Liver (tissue), 8 donors: ENCODE measurements at regions not wholly inside any gene's neighbourhood (a gene's known extent, or its start where the extent isn't known, plus 50 kb on each side); places are given as distances from the start of the nearest gene placed in this dataset.
"Not testable (repeated sequence)": the region's sequence is repeated elsewhere in the genome, so short reads cannot be mapped to it uniquely, and the experiment has no call there.

Experiments used
- DNase-seq: peaks from one replicate; pipeline ENCODE4 v3.0.0-alpha.2; 2017; ENCODE audit warnings: low spot score
- H3K27ac ChIP-seq, 2 donors: one replicate each; pipeline ENCODE4 v1.7.0; 2013; ENCODE audit warnings: inconsistent platforms in 2 of 2, low read length in 2 of 2, control low read depth in 1 of 2, low read depth in 1 of 2, mild to moderate bottlenecking in 1 of 2
- H3K27me3 ChIP-seq, 4 donors: one replicate each; pipeline versions ENCODE4 v1.6.1 to v1.7.0; 2013; ENCODE audit warnings: low read length in 3 of 4, inconsistent platforms in 1 of 4, mild to moderate bottlenecking in 1 of 4, moderate library complexity in 1 of 4; ENCODE audit not compliant: control insufficient read depth in 4 of 4, insufficient read depth in 4 of 4
- H3K36me3 ChIP-seq, 4 donors: one replicate each; pipeline versions ENCODE4 v1.6.1 to v1.7.0; 2013; ENCODE audit warnings: low read length in 3 of 4, mild to moderate bottlenecking in 3 of 4, low read depth in 1 of 4, moderate library complexity in 1 of 4; ENCODE audit not compliant: control insufficient read depth in 4 of 4, insufficient read depth in 3 of 4
- H3K4me1 ChIP-seq, 4 donors: one replicate each; pipeline versions ENCODE4 v1.6.1 to v1.7.0; 2013; ENCODE audit warnings: low read length in 3 of 4, mild to moderate bottlenecking in 3 of 4, moderate library complexity in 1 of 4; ENCODE audit not compliant: control insufficient read depth in 4 of 4, insufficient read depth in 4 of 4
- H3K4me3 ChIP-seq, 3 donors: one replicate each; pipeline versions ENCODE4 v1.6.1 to v1.7.0; 2013; ENCODE audit warnings: low read length in 3 of 3, control low read depth in 1 of 3, low read depth in 1 of 3, mild to moderate bottlenecking in 1 of 3
- H3K9ac ChIP-seq, 2 donors: one replicate each; pipeline ENCODE4 v1.7.0; 2013; ENCODE audit warnings: low read length in 2 of 2, mild to moderate bottlenecking in 2 of 2, moderate library complexity in 2 of 2, control low read depth in 1 of 2, low read depth in 1 of 2
- H3K9me3 ChIP-seq, 4 donors: one replicate each; pipeline versions ENCODE4 v1.6.1 to v1.7.0; 2013; ENCODE audit warnings: low read length in 3 of 4; ENCODE audit not compliant: control insufficient read depth in 4 of 4
- EGR1 ChIP-seq, 2 donors: IDR thresholded peaks; 2 replicates each; pipeline ENCODE4 v1.6.1; 2016 to 2018; ENCODE audit warnings: antibody characterized with exemption in 2 of 2, low read depth in 2 of 2
- FOXA2 ChIP-seq: IDR thresholded peaks from 2 replicates; pipeline ENCODE4 v1.6.1; 2016; ENCODE audit warnings: antibody characterized with exemption
- GABPA ChIP-seq, 2 donors: IDR thresholded peaks in 1 of 2; conservative IDR thresholded peaks in 1 of 2; 2 replicates each; pipeline ENCODE4 v1.6.1; 2016; ENCODE audit warnings: antibody characterized with exemption in 2 of 2, mild to moderate bottlenecking in 1 of 2, moderate library complexity in 1 of 2
- HNF4A ChIP-seq, 2 donors: conservative IDR thresholded peaks; 2 replicates each; pipeline ENCODE4 v1.6.1; 2016; ENCODE audit warnings: antibody characterized with exemption in 2 of 2, mild to moderate bottlenecking in 2 of 2
- HNF4G ChIP-seq: IDR thresholded peaks from 2 replicates; pipeline ENCODE4 v1.6.1; 2016; ENCODE audit warnings: antibody characterized with exemption
- JUND ChIP-seq, 2 donors: IDR thresholded peaks; 2 replicates each; pipeline ENCODE4 v1.6.1; 2016; ENCODE audit warnings: antibody characterized with exemption in 2 of 2
- NR2F2 ChIP-seq: IDR thresholded peaks from 2 replicates; pipeline ENCODE4 v1.6.1; 2016; ENCODE audit warnings: antibody characterized with exemption
- RAD21 ChIP-seq, 2 donors: IDR thresholded peaks; 2 replicates each; pipeline ENCODE4 v1.6.1; 2016; ENCODE audit warnings: antibody characterized with exemption in 2 of 2, mild to moderate bottlenecking in 2 of 2
- RXRA ChIP-seq, 2 donors: IDR thresholded peaks; 2 replicates each; pipeline ENCODE4 v1.6.1; 2017 to 2018; ENCODE audit warnings: antibody characterized with exemption in 2 of 2, mild to moderate bottlenecking in 1 of 2
- SP1 ChIP-seq: IDR thresholded peaks from 2 replicates; pipeline ENCODE4 v1.6.1; 2018; ENCODE audit warnings: antibody characterized with exemption, mild to moderate bottlenecking
- TAF1 ChIP-seq: conservative IDR thresholded peaks from 2 replicates; pipeline ENCODE4 v1.6.1; 2016; ENCODE audit warnings: antibody characterized with exemption, mild to moderate bottlenecking
- YY1 ChIP-seq: IDR thresholded peaks from 2 replicates; pipeline ENCODE4 v1.6.1; 2016; ENCODE audit warnings: antibody characterized with exemption, mild to moderate bottlenecking
- WGBS: extraction: QIAGEN DNeasy Blood & Tissue Kit; methylation state at CpG from one replicate; pipeline ENCODE4 v1.1.7; 2013; 5-methylcytosine and 5-hydroxymethylcytosine counted together
- TF ChIP-seq, protein P1 (sequence below): IDR thresholded peaks from 2 replicates; pipeline ENCODE4 v1.6.1; 2016; ENCODE audit warnings: antibody characterized with exemption
- TF ChIP-seq, protein P2 (sequence below): IDR thresholded peaks from 2 replicates; pipeline ENCODE4 v1.6.1; 2016; ENCODE audit warnings: antibody characterized with exemption, mild to moderate bottlenecking
- TF ChIP-seq, protein P3 (sequence below): fragments of 150-350 bp; IDR thresholded peaks from 2 replicates; pipeline ENCODE4 v1.5.1; 2017; ENCODE audit warnings: improper control_type of control experiment, low read depth, low read length; ENCODE audit not compliant: missing input control
- TF ChIP-seq, protein P4 (sequence below): IDR thresholded peaks from 2 replicates; pipeline ENCODE4 v1.6.1; 2016; ENCODE audit warnings: antibody characterized with exemption
- TF ChIP-seq, protein P5 (sequence below): IDR thresholded peaks from 2 replicates; pipeline ENCODE4 v1.6.1; 2016; ENCODE audit warnings: antibody characterized with exemption
- donor health status: healthy.
- donor health status: healthy.
- donor health status: healthy.
- donor health status: healthy.
- donor health status: healthy.

DNA sequence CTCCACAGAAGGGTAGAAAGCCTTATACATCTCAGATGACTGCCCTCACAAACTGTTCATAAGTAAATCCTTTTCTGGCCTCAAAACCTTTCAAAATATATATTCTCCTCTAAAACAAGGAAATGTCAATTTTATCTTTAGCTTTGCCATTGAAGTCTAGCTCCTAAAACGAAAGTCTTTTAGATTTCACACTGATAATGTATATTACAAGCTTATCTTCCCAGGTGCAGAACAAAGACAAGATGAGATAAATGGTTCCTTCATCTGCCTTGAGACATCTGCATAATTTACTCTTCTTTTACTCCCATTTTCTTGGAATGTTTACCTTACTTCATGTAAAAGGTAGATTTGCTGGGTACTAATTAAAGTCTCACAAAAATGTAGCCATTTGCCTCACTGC lies 257.1 kb downstream of the SYT10 start:
- Histone ChIP-seq H3K4me1 (no peaks in the 10 kb centered on the region), H3K36me3 (no peaks in the 10 kb centered on the region), H3K9ac (no peak overlapping the region), H3K9me3 (peaks cover 0 to 3% (median 0%) of the 10 kb centered on the region in 4 donors), H3K4me3 (no peak overlapping the region), H3K27ac (no peak overlapping the region), H3K27me3 (no peaks in the 10 kb centered on the region)
- 5% methylated on average over 1 of the region's 1 CpG for WGBS
- TF ChIP-seq RAD21 (IDR thresholded peaks at IDR 0.05) (no peak), RXRA (IDR thresholded peaks at IDR 0.05) (no peak), FOXA2 (no peak), SP1 (no peak), HNF4G (no peak), YY1 (no peak), TAF1 (no peak)
- TF ChIP-seq, protein P1, sequence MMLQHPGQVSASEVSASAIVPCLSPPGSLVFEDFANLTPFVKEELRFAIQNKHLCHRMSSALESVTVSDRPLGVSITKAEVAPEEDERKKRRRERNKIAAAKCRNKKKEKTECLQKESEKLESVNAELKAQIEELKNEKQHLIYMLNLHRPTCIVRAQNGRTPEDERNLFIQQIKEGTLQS, result no peak
- TF ChIP-seq, protein P2, sequence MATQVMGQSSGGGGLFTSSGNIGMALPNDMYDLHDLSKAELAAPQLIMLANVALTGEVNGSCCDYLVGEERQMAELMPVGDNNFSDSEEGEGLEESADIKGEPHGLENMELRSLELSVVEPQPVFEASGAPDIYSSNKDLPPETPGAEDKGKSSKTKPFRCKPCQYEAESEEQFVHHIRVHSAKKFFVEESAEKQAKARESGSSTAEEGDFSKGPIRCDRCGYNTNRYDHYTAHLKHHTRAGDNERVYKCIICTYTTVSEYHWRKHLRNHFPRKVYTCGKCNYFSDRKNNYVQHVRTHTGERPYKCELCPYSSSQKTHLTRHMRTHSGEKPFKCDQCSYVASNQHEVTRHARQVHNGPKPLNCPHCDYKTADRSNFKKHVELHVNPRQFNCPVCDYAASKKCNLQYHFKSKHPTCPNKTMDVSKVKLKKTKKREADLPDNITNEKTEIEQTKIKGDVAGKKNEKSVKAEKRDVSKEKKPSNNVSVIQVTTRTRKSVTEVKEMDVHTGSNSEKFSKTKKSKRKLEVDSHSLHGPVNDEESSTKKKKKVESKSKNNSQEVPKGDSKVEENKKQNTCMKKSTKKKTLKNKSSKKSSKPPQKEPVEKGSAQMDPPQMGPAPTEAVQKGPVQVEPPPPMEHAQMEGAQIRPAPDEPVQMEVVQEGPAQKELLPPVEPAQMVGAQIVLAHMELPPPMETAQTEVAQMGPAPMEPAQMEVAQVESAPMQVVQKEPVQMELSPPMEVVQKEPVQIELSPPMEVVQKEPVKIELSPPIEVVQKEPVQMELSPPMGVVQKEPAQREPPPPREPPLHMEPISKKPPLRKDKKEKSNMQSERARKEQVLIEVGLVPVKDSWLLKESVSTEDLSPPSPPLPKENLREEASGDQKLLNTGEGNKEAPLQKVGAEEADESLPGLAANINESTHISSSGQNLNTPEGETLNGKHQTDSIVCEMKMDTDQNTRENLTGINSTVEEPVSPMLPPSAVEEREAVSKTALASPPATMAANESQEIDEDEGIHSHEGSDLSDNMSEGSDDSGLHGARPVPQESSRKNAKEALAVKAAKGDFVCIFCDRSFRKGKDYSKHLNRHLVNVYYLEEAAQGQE, result no peak
- DNase-seq, result no peak

DNA sequence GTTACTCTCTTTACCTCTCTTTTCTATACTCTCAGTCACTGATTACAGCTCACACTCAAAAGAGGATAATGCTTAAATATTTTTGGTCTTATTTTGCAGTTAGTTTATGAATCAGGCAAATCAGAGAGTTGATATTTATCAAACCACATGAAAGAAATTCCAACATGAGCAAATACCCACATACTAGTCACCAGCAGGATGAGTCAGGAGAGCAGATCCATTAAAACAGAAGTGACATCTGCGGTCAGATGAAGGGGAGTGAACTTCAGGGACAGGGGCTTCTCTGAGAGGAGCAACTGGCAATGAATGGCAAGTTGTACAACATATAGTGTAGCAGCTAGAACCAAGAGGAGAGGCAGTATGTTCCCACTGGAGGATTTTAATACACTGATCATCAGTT lies 258.7 kb downstream of the SYT10 start:
- no peaks in the 10 kb centered on the region for H3K27me3 ChIP-seq
- H3K4me3 ChIP-seq, result no peak overlapping the region
- H3K9ac ChIP-seq, result no peak overlapping the region
- H3K36me3 ChIP-seq, result no peaks in the 10 kb centered on the region
- TF ChIP-seq EGR1 (IDR thresholded peaks at IDR 0.05; ENCODE audit: low read depth in 2 of 2), result no peak
- no peak for TF ChIP-seq HNF4A (conservative IDR thresholded peaks at IDR 0.05)
- TF ChIP-seq, protein P2, result no peak
- TF ChIP-seq SP1, result no peak
- no peak for TF ChIP-seq TAF1
- TF ChIP-seq, protein P1, result no peak
- no peak for TF ChIP-seq JUND (IDR thresholded peaks at IDR 0.05)
- TF ChIP-seq GABPA (IDR thresholded peaks at IDR 0.05 in 1 of 2, conservative IDR thresholded peaks at IDR 0.05 in 1 of 2), result no peak
- TF ChIP-seq HNF4G, result no peak
- no peak for TF ChIP-seq RXRA (IDR thresholded peaks at IDR 0.05)
- TF ChIP-seq, protein P3, sequence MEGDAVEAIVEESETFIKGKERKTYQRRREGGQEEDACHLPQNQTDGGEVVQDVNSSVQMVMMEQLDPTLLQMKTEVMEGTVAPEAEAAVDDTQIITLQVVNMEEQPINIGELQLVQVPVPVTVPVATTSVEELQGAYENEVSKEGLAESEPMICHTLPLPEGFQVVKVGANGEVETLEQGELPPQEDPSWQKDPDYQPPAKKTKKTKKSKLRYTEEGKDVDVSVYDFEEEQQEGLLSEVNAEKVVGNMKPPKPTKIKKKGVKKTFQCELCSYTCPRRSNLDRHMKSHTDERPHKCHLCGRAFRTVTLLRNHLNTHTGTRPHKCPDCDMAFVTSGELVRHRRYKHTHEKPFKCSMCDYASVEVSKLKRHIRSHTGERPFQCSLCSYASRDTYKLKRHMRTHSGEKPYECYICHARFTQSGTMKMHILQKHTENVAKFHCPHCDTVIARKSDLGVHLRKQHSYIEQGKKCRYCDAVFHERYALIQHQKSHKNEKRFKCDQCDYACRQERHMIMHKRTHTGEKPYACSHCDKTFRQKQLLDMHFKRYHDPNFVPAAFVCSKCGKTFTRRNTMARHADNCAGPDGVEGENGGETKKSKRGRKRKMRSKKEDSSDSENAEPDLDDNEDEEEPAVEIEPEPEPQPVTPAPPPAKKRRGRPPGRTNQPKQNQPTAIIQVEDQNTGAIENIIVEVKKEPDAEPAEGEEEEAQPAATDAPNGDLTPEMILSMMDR, result no peak
- TF ChIP-seq, protein P4, sequence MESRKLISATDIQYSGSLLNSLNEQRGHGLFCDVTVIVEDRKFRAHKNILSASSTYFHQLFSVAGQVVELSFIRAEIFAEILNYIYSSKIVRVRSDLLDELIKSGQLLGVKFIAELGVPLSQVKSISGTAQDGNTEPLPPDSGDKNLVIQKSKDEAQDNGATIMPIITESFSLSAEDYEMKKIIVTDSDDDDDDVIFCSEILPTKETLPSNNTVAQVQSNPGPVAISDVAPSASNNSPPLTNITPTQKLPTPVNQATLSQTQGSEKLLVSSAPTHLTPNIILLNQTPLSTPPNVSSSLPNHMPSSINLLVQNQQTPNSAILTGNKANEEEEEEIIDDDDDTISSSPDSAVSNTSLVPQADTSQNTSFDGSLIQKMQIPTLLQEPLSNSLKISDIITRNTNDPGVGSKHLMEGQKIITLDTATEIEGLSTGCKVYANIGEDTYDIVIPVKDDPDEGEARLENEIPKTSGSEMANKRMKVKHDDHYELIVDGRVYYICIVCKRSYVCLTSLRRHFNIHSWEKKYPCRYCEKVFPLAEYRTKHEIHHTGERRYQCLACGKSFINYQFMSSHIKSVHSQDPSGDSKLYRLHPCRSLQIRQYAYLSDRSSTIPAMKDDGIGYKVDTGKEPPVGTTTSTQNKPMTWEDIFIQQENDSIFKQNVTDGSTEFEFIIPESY, result no peak
- TF ChIP-seq, protein P5, sequence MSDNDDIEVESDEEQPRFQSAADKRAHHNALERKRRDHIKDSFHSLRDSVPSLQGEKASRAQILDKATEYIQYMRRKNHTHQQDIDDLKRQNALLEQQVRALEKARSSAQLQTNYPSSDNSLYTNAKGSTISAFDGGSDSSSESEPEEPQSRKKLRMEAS, result no peak
- TF ChIP-seq RAD21 (IDR thresholded peaks at IDR 0.05), result no peak
- TF ChIP-seq NR2F2, result no peak
- DNase-seq, result no peak
- H3K9me3 ChIP-seq, result no peaks in the 10 kb centered on the region
- H3K4me1 ChIP-seq, result no peaks in the 10 kb centered on the region
- H3K27ac ChIP-seq, result no peak overlapping the region
- WGBS, result 79% methylated on average over 1 of the region's 1 CpG

DNA sequence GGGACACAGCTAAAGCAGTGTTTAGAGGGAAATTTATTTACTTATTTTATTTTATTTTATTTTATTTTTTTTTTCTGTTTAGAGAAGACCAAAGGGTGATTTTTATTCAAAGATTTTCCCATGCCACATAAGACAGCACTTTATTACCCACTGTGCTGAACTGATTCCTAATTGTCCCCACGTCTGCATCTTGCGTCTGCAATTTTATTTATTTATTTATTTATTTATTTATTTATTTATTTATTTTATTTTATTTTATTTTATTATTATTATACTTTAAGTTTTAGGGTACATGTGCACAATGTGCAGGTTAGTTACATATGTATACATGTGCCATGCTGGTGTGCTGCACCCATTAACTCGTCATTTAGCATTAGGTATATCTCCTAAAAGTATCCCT lies 269.7 kb upstream of the PKP2 start:
- WGBS, result 79% methylated on average over 3 of the region's 3 CpGs
- H3K4me1 ChIP-seq, H3K9me3 ChIP-seq, H3K9ac ChIP-seq, H3K27ac ChIP-seq, H3K27me3 ChIP-seq, H3K36me3 ChIP-seq, H3K4me3 ChIP-seq, DNase-seq: not testable (repeated sequence)
